DND-41 (cell line): ENCODE measurements at regions not wholly inside any gene's neighbourhood (a gene's known extent, or its start where the extent isn't known, plus 50 kb on each side); places are given as distances from the start of the nearest gene placed in this dataset.

Experiments used
- CTCF ChIP-seq: IDR thresholded peaks from 2 replicates; pipeline ENCODE4 v1.5.1; 2012; ENCODE audit warnings: borderline replicate concordance, low read length, moderate library complexity, mild to moderate bottlenecking; ENCODE audit not compliant: poor library complexity, severe bottlenecking; ENCODE audit errors: extremely low read depth
- EZH2 ChIP-seq: IDR thresholded peaks from 3 replicates; pipeline ENCODE4 v1.6.1; 2012; ENCODE audit warnings: borderline replicate concordance, low read depth, mild to moderate bottlenecking, moderate library complexity, low read length, inconsistent platforms; ENCODE audit not compliant: severe bottlenecking

DNA sequence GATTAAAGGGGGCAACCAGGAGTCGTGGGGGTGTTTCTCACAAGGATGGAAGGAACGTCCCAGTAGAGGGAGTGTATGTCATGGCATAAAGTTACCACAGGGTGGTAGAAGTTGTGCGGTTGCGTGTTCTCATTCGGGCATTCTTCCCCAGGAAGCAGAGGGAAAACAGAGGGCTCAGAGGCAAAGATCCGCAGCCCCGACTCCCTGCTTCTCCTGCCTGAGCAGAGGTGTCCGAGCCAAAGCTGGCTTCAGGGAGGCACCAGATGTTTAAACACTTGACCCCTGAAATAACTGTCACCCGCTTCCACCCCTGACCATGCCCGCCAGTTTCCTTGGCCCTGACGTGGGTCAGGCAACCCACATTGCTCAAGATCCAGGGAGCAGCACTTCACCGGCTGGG lies 83.7 kb downstream of the EN1 start:
- TF ChIP-seq CTCF (no peak), EZH2 (no peak)
